Smooth muscle cell of the brain vasculature (primary cell): ENCODE measurements at regions not wholly inside any gene's neighbourhood (a gene's known extent, or its start where the extent isn't known, plus 50 kb on each side); places are given as distances from the start of the nearest gene placed in this dataset.
"Not testable (repeated sequence)": the region's sequence is repeated elsewhere in the genome, so short reads cannot be mapped to it uniquely, and the experiment has no call there.

Experiments used
- DNase-seq: peaks from one replicate; pipeline ENCODE4 v3.0.0-alpha.2; 2012; ENCODE audit warnings: low read depth, low spot score

DNA sequence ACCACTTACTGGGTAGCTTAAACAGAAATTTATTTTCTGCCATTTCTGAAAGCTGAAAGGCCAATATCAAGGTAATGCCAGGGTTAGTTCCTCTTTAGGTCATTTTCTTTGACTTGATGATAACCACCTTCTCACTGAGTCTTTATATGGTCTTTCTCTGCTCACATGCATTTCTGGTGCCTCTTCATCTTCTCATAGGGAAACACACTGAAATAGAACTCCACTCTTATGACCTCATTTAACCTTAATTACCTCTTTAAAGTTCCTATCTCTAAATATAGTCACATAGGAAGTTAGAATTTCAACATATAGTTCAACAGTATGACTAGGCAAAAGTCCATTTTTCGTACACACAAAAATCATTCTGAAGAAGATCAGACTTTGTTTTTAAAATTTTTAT, 616.8 kb upstream of the VRK2 start:
- DNase-seq, result no peak

GRCh38 chr2:57432528-57432927, 614.1 kb upstream of the VRK2 start:
- no peak for DNase-seq

DNA sequence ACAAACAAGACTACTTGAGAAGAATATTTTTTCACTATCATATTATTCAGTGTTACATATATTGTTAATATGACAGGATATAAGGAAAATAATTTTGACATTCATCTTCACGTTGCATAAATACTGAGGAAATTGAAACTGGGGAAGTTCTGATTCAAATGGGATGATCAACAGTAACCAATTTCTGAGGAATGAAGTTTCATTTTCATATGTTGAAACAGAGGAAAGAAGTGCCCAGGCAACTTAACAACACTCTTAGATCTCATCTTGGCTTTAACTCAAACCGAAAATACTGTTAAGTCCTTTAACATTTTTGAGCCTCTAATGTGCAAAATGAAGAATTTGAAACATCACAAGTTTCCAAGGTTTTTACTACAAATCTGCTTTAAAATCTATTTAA, 612.2 kb upstream of the VRK2 start:
- DNase-seq, result no peak

GRCh38 chr2:57434972-57435371, 611.6 kb upstream of the VRK2 start:
- no peak for DNase-seq

GRCh38 chr2:57437077-57437476, 609.5 kb upstream of the VRK2 start:
- DNase-seq, result no peak

GRCh38 chr2:57440437-57440836, 606.2 kb upstream of the VRK2 start:
- DNase-seq, result no peak

GRCh38 chr2:57443086-57443485, 603.5 kb upstream of the VRK2 start:
- no peak for DNase-seq

- no peak for DNase-seq
Measured at GRCh38 chr2:57443973-57444521, 602.6 kb upstream of the VRK2 start.

DNA sequence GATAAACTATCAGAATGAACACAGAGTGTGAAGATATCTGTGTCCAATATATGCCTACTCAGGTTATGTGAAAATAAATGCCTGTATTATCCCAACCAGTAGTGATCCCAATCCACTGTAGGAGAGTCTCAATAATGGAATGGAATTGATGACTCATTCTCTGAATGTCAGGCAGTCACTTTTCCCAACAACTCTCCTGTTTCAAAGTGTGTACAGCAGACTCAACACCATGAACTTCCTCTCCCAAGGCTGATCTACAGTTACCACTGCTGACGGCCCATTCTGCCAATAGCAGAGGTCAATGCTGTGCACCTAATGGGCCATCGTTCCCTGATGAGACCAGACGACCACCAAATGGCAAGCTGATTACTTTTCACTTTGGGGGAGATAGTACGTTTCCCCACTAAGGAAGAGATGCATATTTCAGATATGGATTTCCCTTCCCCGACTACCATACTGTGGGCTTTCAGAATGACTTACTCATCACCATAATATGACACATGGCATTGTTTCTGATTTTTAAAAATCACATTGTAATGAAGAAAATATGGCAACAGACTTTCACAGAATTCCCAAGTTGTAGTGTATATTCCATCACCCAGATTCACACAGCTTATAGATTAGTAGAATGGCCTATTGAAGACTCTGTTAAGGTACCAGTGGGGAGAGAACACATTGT, 601.7 kb upstream of the VRK2 start:
- DNase-seq, result no peak

DNA sequence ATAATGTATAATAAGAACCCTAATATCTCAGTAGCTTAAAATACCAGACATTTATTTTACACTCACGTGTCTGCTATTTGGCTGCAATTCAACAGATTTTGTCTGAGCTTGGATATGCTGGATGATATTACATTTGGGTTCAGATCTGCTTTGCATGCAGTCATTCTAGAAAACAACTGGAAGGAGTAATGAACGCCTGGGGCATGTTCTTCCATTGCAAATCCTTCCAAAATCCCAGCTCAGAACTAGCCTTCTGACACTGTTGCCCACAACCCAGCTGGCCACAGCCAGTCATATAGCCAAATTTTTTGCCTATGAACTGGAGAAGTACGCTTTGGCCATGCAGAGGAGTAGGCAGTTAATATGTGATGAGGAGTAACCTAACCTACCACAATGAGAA, 597.8 kb upstream of the VRK2 start:
- no peak for DNase-seq

- no peak for DNase-seq
Measured at GRCh38 chr2:57450170-57450569, 596.4 kb upstream of the VRK2 start.

DNA sequence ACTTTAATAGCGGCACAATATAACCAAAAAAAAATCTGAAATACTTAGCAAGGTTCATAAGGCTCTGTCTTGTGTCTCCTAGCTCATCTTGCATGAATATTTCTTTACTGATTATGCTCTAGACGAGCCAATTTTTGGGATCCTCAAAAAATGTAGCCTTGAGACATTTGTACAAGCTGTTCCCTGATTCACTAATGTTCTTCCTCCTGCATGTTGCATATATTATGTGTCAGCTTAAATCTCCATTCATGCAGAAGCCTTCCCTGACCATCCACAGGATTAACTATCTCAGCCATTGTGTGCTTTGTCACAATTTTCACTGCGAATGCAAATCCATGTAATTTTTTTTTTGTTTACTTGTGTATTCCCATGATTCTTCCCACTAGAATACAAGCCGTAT, 594.0 kb upstream of the VRK2 start:
- no peak for DNase-seq

DNA sequence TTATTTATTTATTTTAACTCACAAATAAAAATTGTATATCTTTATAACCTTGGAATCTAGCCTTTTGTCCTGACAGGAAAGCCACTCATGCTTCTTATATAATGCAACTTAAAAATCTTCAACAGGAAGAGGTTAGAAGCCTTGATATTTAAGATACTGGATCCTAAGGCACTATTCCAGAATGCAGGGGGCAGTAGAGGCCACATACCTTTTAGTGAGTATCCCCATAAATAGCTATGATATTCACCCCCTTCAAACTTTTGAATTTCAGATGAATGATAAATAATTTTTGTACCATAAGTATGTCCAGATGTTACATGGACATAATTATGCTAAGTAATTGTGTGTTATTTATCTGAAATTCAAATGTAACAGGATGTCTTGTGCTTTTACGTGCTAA, 592.7 kb upstream of the VRK2 start:
- no peak for DNase-seq

DNA sequence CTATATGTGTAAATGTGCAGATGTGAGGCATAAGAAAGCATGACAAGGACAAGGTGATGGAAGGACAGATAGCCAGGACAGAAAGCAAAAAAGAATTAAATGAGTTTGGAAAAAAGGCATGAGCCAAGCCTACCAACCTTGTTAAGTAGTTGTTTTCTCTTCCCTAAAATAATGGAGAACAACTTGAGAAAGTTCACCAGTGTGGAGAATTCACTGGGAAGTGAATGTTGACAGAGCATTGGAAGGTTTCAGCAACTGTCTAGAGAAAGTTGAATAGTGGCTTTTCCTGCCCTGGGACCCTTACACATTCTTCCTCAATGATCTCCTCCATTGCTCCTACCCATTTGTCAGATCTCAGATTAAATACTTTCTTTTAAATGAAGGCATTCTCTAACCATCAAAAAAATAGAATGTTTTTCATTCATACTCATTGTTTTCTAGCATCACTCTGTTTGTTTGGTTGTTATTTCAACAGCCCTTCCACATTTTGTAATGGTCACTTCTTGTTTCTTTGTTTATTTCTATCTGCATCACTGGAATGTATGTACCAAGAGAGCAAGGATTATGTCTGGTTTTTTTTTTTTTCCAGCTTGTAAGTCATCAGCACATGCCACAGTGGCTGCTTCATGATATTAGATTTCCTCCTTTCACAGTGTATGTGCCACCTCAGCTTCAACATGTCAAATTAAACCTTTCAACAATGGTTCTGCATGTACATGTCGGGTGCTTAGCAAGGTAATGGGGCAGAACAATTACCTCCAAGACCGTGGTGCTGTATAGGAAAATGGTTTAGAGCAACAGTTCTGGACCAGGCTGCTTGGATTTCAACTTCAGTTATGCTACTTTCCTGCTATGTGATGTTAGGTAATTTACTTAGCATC, 586.0 kb upstream of the VRK2 start:
- no peak for DNase-seq

- no peak for DNase-seq
Measured at GRCh38 chr2:57461624-57462023, 585.0 kb upstream of the VRK2 start.

GRCh38 chr2:57465067-57465466, 581.5 kb upstream of the VRK2 start:
- DNase-seq, result no peak

DNA sequence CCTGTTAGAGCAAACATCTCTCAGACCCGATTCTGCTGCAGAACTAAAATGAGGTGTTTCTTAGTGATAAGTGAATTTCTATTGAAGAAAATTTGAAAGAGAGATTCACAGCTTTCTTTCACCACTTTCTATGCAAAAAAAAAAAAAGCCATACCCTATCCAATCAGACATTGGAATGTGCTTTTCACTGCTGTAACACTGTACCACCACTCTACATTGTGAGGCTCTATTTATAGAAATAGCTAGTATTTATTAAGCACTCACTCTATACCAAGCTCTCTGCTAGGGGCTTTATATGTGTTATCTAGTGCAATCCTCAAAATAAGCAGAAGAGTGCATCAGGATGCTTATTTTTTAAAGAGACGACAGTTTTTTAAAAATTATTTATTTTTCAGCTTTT, 580.6 kb upstream of the VRK2 start:
- no peak for DNase-seq

- DNase-seq, result no peak
Measured at GRCh38 chr2:57475391-57475790, 571.2 kb upstream of the VRK2 start.

DNA sequence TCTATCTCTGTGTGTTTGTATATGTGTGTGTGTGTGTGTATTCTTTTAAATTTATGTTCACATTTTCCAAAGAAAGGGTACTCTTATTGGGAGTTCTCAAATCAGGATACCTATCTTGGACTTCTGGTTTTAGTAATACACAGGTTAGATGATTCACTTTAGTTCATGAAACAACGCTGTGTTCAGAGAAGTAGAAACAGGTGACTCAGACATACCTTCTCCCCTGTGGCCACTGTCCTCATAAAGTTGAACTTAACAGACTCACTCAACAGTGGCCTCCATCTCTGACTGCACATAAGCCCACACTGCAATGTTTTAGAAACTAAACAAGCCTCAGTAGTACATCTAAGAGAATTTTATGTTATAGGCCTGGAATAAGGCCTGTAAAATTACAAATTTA, 566.6 kb upstream of the VRK2 start:
- no peak for DNase-seq

DNA sequence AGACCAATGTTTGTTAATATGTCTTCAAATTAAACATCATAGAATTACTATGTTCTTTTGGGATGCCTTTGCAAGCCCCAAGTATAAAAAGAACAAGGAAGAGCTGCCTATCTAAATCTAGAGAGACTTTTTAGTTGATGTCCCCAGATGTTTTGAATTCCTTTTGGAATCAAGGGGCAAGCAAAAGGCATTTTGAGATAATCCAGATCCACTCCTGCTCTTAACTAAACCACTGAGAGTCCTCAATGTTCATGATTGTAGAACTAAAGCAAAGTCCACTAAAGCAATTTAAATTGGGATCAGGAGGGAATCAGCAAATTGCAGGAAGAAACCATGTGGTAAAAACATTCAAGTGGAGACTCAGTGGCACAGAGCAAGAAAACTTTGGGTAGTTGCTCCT, 558.5 kb upstream of the VRK2 start:
- DNase-seq, result no peak

DNA sequence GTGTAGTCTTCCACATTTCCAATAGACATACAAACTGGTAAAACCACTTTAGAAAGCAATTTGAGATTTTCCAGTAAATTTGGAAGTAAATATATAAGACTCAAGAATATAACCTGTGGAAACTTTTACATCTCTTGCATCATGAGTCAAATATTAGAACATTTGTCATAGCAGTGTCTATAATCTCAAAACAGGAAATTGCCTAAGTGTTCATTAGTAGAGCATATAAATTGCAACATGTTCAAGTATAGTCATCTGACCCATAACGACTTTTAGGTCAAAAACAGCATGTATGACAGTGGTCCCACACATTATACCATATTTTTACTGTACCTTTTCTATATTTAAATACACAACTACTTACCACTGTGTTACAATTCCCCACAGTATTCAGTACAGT, 555.9 kb upstream of the VRK2 start:
- no peak for DNase-seq

GRCh38 chr2:57491213-57491612, 555.4 kb upstream of the VRK2 start:
- no peak for DNase-seq

GRCh38 chr2:57493966-57494365, 552.6 kb upstream of the VRK2 start:
- DNase-seq, result not testable (repeated sequence)
